ENCODE measurements at regions not wholly inside any gene's neighbourhood (a gene's known extent, or its start where the extent isn't known, plus 50 kb on each side); places are given as distances from the start of the nearest gene placed in this dataset.
"Not testable (repeated sequence)": the region's sequence is repeated elsewhere in the genome, so short reads cannot be mapped to it uniquely, and the experiment has no call there.

DNA sequence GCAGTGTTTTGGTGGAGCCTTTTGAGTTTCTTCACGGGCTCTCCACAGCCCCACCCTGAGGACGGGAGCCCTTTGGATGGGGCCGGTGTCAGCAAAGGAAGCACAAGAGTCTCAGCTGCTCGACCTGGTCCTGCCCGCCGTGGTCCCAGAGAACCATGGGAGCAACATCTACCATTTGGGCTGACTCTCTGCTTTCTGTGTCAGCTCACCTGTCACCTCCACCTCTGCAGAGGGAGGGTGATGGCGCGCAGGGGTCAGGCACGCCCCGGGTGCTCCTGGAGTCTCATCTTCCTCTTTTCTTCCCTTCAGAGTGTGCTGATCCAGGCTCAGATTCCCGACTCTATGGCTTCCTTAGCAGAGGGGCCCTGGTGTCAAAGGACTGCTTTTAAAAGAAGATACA, 171.7 kb downstream of the LAT start:
- DNase-seq, result no peak

DNA sequence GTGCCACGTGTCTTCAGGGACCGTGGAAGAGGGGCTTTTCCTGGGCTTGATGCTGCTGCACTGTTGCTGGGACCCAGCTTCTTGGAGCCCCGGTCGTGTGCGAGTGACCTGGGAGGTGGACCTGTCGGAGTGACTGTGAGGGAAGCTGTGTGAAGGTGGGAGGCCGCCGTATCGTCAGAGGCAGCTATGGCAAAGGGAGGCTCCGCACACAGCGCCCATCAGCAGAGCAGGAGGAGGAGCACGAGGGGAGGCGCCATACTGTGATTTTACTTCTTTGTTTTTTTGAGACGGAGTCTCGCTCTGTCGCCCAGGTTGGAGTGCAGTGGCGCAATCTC, 171.0 kb downstream of the LAT start:
- DNase-seq, result not testable (repeated sequence)

DNA sequence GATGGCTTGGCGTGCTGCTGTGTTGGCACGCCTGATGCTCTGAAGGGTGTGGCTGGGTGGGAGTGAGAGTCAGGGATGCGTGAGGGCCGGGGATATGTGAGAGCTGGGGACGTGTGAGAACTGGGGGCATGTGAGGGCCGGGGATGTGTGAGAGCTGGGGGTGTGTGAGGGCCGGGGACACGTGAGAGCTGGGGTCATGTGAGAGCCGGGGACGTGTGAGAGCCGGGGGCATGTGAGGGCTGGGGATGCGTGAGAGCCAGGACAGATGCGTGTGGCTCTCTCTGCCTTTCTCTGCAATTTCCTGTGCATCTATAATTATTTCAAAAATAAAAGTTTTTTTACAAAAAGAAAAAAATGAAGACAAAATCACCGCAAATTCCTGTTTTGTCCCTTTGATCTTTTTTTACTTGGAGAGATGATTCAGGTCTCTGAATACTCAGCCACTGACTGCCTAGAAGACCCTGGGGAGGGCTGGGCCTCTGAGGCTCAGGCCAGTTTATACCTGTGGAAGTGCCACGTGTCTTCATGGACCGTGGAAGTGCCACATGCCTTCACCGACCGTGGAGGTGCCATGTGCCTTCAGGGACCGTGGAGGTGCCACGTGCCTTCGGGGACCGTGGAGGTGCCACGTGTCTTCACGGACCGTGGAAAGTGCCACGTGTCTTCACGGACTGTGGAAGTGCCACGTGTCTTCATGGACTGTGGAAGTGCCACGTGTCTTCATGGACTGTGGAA, 170.4 kb downstream of the LAT start:
- DNase-seq, result not testable (repeated sequence)

DNA sequence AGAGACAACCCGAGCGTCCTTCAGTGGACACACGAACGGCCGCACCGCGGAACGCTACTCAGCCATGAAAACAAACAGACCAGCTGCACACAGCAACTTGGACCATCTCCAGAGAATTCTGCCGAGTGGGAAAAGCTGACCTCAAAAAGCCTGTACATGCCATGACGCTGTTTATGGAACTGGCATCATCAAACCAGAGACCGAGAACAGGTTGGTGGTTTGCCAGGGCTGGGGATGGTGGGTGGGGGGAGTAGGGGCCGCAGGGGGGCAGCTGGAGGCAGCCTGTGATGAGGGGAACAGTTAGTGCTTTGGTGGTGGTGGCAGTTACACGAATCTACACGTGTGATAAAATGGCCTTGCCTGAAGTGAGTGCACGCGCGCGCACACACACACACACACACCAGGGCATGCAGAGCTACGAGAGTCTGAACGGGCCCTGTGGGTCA, 169.8 kb downstream of the LAT start:
- no peak for DNase-seq

DNA sequence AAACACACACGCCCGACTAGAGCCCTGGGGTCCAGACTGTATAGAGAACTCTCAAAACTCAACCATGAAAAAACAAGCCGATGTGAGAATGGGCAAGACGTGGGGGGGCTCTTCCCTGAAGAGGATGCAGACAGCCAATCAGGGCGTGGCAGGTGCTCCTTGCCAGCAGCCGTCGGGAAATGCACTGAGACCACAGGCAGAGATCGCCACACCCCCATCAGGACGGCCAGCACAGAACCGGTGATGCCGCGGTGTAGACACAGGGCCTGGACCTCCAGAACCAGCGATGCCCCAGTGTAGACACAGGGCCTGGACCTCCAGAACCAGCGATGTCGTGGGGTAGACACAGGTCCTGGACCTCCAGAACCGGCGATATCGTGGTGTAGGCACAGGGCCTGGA, 169.2 kb downstream of the LAT start:
- no peak for DNase-seq

DNA sequence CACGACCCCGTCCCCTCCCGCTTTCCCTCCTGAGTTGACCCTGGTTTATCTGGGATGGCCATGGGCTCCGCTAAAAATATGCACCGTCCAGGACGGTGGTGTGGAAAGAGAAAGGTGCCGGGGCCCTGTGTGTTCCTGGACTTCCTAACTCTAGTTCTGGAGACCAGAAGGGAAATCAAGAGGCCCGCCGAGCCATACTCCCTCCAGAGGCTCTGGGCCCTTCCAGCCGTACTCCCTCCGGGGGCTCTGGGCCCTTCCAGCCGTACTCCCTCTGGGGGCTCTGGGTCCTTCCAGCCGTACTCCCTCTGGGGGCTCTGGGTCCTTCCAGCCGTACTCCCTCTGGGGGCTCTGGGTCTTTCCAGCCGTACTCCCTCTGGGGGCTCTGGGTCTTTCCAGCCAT, 168.5 kb downstream of the LAT start:
- DNase-seq, result not testable (repeated sequence)

DNA sequence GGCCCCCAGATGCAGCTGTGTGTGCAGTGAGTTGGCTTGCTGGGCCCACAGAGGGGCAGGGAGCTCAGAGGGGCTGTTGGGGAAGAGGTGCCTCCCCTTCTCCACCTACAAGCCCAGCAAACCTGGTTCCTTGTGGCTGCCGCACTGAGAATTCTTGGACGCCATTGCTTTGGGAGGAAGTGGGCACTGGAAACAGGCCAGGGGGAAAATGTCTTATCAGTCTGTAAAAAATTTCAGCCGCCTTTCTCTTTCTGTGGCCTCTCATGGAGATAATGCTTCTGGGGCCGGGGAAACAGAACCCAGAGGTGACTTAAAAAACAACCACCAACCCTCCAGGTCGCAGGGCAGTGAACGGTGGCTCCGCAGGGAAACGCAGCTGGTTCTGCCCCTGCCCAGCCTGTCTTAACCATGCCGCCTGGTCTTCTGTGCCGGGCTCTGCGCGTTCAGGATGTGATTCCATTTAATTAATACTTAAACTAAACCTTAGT, 167.7 kb downstream of the LAT start:
- not testable (repeated sequence) for DNase-seq

DNA sequence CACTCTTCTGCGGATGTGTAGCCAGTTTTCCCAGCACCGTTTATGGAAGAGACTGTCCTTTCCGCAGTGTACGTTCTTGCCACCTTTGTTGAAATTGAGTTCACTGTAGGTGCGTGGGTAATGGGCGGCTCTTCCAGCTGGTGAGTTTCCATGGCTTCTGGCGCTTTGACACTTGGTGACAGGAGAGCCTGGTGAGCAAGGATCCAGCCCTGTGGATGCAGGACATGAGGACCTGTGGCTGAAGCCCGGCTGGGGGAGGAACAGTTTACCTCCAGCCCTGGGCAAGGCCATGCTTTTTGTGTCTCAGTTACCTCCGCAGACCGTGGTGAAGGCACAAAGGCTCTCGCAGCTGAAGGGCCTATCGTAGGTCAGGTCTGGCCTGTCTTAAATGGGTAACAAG, 166.5 kb downstream of the LAT start:
- DNase-seq, result no peak

DNA sequence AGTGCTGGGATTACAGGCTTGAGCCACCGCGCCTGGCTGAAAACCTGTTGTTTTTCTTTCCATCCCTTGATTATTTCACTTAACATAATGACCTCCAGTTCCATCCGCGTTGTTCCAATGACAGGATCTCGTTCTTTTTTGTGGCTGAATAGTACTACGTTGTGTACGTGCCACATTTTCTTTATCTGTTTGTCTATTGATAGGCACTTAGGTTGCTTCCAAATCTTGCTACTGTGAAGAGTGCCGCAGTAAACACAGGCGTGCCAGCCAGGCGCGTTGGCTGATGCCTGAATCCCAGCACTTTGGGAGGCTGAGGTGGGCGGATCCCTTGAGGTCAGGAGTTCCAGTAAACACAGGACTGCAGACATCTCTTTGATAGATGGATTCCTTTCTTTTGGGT, 165.1 kb downstream of the LAT start:
- DNase-seq, result not testable (repeated sequence)

DNA sequence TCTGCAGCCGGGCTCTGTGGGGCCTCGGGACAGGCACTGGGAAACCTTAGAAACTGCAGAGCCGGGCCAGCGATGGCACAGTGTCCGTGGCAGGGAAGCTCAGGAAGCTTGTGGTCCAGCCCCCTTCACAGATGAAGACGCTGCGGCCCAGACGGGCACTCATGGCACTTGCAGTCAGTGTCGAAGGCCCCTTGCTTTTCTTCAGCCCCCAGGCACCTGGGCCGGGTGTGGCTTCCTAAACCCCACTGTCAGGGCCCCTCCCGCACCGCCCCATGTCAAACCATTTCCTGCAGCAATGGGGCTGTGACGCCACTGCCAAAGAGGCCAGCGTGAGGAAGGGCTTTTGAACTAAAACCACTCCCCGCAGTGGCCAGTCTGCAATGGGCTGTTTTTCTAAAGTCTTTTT, 164.0 kb downstream of the LAT start:
- peak; percentile 59 for DNase-seq

DNA sequence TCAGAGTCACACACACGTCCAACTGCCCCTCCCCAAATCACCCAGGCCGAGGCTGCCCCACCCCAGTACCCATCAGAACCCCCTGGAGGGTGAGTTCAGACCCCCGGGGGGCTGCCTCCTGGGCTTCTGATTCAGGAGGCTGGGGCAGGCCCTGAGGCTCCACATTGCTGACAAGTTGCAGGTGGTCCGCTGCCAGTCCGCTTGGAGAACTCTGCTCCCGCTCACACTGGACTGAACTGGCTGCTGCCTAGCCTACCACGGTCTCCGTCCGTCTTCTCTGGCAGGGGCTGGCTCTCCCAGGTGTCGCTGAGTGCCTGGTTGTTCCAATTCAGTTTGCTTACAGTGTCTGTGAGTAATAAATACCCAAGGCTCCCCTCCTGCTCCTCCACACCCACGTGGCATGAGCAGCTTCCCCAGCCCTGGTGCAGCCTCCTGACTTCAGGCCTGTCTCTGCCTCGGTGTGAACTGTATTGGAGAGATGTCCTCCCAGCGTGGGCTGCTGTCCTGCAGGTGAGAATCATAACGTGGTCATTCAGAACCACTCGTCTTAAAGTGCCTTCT, 163.4 kb downstream of the LAT start:
- no peak for DNase-seq

DNA sequence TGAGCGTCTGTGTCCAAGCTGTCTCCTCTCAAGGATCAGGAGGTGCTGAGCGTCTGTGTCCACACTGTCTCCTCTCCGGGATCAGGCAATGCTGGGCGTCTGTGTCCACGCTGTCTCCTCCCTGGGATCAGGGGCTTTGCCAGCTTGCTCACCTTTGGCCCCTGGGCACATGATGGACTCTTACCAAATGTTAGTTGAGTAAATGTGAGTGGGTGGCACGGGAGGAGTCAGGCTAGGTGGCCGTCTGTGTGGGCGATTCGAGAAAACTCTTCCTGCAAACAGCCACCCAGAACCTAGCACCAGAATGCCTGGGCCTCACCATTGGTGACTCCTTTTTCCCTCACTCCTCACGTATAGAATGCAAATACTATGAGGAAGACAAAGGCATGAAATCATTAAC, 162.9 kb downstream of the LAT start:
- DNase-seq, result not testable (repeated sequence)

DNA sequence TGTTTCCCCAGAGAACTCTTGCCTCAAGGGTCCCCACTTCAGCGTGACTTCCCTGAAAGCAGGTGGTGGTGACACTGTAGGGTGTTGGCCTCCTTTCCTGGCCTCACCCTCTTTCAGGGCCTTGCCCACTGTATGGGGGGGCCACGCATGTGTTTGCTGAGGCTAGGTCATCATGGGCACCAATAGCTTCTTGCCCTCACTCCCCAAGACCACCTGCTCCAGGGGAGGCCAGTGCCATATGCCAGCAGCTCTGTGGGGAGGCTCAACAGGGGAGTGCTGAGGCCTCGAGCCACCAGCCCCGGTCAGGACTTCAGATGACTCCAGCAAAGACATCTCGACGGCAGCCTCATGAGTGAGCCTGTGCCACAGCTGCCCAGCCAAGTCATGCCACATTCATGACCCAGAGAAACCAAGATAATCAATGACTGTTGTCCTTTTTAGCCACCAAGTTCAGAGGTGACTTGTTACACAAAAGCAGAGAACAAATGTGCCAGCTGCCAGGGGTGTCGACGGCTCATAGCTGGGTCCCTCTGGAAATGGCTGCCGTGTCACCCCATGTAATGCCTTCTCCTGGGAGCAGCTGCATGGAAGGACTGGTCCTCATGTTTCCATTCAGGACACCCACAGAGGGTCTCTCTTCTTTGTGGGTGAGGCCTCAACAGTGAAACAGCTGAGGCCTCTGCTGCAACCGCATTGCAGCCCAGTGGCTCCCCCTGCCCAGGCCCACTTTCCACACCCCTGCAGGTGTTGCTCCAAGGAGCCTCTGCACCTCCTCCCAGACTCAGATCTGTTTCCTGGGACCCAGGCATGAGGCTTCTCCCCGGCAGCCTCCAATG, 162.2 kb downstream of the LAT start:
- DNase-seq, result not testable (repeated sequence)

DNA sequence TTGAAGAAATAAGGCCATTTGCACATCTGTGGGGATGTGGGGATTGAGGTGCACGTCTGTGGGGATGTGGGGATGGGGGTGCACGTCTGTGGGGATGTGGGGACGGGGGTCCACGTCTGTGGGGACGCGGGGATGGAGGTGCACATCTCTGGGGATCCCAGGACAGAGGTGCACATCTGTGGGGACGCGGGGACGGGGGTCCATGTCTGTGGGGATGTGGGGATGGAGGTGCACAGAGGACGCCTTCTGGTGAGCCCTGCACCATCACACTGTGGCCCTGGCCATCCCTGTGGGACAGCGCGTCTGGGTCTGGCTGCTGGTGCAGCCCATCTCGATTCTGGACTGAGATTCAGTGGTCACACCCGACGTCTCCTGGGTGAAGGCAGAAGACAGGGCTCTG, 161.4 kb downstream of the LAT start:
- no peak for DNase-seq

DNA sequence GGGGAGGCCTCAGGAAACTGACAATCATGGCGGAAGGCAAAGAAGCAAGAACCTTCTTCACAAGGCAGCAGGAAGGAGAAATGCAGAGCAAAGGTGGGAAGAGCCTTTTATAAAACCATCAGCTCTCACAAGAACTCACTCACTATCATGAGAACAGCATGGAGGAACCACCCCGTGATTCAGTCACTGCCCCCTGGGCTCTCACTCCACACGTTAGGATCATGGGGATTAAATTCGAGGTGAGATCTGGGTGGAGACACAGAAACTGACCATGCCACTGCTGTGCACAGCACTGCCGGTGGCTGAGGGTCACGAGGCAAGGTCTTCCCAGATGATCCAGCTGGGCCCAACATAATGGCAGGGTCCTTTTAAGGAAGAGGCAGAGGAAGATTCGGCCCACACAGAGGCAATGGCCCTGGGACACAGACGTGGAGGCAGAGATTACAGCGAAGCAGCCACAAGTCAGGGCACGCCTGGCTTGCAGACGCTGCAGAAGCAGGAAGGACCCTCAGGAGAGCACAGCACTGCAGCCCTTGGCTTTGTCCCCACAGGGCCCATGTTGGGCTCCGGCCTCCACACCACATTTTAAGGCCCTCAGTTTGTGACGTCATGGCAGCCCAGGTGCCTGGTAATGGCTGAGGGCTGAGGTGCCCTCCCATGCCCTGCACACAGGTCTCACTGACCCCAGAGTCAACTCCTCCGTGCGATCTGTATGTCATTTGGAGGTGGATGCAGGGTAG, 160.8 kb downstream of the LAT start:
- DNase-seq, result not testable (repeated sequence)

DNA sequence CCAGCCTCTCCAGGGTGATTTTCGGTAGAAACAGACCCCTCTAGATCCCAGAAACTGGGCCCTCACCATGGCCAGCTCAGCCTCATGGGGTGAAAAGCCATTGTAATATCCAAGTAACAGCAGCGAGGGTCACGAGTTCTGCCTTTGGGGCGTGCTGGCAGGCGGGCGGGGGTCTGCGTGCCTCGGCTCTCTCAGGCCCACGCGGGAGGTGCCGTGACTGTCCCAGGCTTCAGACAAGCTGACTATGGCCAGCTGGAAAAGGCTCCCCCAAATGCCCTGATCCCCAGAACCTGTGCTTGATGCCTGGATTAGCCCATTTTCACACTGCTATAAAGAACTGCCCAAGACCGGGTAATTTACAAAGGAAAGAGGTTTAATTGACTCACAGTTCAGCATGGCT, 160.2 kb downstream of the LAT start:
- not testable (repeated sequence) for DNase-seq

DNA sequence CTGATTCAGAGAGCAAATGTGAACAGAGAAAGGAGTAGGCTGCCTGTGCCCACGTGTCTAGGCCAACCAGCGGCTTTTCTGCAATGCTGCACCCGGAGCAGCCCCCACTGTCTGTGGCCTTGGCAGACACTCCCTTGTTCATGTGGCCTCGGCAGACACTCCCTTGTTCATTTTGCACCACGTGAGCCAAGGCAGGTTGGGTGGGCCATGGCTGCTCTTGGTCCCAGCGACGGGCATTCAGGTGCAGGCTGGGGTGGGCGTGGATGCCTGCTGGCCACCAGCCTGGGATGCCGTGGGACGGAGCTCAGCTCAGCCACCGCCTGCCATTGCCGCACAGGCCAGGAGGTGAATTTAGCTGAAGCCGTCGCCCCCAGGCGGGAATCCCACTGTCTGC, 159.8 kb downstream of the LAT start:
- DNase-seq, result not testable (repeated sequence)

DNA sequence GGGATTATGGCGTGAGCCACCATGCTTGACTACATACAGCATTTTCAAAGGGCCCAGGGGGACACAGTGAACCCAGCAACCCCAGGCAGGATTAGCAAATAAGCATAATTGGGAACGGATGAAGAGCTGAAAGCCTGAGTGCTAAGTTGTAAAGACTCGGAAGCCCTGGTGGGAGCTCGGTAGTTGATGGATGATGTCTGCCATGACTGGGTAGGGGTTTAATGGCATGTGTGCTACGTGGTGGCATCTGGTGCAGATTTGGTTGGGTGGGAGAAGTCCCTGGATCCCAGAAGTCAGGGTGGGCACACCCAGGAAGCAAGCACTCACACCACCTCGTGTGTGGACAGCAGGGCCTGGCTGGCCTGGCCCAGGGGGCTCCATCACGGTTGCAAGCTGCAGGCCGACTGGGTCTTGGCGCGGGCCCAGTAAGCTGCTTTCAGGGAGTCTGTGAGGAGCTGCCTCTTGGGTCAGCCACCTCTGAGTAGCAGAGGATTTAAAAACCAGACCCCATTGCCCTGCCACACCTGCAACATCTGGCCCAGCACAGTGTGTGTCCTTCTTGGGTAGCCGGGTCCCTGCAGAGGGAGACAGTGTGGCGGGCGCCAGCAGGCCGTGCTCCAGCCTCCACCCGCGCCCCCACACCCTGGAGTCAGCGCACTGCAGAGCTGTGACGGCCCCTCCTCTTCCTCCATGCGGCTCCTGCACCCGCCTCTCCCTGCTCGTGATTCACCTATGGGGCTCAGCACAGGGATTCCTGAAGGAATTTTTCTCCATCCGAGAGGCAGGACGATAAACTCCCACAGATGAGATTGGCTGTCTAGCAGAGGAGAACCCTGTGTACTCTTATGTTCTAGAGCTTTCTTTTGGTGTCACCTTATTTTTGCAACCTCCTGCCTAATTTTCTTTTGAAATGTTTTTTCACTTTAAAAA, 159.2 kb downstream of the LAT start:
- not testable (repeated sequence) for DNase-seq

DNA sequence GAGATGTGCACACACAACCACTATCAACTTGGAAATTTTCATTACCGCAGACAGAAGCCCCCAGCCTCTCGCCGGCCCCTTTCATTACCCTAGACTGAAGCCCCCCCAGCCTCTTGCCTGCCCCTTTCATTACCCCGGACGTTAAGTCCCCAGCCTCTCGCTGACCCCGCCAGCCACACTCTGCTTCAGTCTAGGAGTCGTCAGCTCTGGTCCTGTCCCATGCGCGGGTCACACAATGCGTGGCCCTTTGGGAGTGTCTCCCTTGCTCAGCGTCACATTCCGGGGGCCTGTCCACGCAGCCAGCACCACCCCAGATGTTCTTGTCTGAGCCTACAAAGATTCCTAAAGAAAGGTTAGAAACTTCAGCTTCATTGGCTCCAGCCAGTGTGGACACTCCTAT, 157.7 kb downstream of the LAT start:
- not testable (repeated sequence) for DNase-seq

DNA sequence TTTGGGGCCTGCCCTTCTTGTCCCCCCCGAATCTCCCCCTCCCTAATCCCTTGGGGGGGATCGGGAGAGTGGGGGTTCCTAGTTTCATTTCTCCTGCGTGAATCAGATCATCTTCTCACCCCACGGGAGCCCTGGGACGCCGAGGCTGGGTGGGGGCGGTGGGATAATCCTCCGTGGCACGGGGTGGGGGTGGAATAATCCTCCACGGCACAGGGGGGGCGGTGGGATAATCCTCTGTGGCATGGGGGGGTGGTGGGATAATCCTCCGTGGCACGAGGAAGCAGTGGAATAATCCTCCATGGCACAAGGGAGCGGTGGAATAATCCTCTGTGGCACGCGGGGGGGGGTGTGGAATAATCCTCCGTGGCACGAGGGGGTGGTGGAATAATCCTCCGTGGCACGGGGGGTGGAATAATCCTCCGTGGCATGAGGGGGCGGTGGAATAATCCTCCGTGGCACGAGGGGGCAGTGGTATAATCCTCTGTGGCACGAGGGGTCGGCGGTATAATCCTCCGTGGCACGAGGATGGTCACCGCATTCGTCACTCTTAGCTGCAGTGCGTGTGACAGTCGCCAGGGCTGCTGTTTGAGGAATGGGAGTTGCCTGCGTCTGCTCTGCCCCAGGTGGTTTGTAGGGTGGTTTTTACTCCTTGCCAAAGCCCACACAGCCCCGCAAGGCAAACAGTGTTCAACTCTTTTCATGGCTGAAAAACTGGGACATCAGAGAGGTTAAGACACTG, 156.9 kb downstream of the LAT start:
- DNase-seq, result no peak

DNA sequence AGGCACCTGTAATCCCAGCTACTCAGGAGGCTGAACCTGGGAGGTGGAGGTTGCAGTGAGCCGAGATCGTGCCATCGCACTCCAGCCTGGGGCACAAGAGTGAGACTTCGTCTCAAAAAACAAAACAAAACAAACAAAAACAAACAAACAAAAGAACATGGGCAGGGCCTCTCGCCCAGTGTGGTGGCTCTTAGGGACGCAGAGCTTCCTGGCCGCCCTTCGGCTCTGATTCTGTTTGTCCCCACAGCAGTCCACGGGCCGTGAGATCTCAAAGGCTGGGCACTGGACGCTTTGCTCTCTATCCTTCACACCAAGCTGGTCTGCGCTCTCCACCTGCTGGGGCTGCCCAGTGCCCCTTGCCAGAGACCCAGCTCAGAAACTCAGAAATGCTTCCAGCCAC, 156.3 kb downstream of the LAT start:
- DNase-seq, result not testable (repeated sequence)

All from activated CD4-positive, alpha-beta T cell treated with anti-CD3 and anti-CD28 coated beads for 1 hour (primary cell).